A673 (cell line): ENCODE measurements at regions not wholly inside any gene's neighbourhood (a gene's known extent, or its start where the extent isn't known, plus 50 kb on each side); places are given as distances from the start of the nearest gene placed in this dataset.

Experiments used
- BruUV-seq: library from RNA; stranded (reverse); fragments of 400-500 nt; replicated peaks from 2 replicates; lab custom pipeline; 2021; lab: Mats Ljungman, UMichigan
- CTCF ChIA-PET: fragments of 300-600 bp; sonication (Branson Sonifier 250); formaldehyde crosslinking; loops from one replicate; lab custom pipeline; 2022; ENCODE audit warnings: antibody characterized with exemption; lab: Charles Lee
- POLR2A ChIA-PET: fragments of 300-600 bp; sonication (Branson Sonifier 250); formaldehyde crosslinking; loops from one replicate; lab custom pipeline; 2022; ENCODE audit warnings: antibody characterized with exemption; ENCODE audit not compliant: low non-redundant PET; lab: Charles Lee
- DNase-seq: peaks from one replicate; pipeline ENCODE4 v3.0.0-alpha.2; 2015; ENCODE audit warnings: low spot score
- H3K27ac ChIP-seq: fragments of 200-600 bp; sonication (generic); 2 replicates; pipeline ENCODE4 v1.5.1; 2016; ENCODE audit warnings: mixed run types, low read depth, mild to moderate bottlenecking, mixed read lengths, antibody characterized with exemption, low read length; ENCODE audit not compliant: poor library complexity, severe bottlenecking
- H3K27me3 ChIP-seq: fragments of 200-600 bp; sonication (generic); replicated peaks from 2 replicates; pipeline ENCODE4 v1.6.1; 2017; ENCODE audit warnings: mixed run types, low read depth, mild to moderate bottlenecking, mixed read lengths, antibody characterized with exemption, low read length; ENCODE audit not compliant: insufficient read depth, poor library complexity
- H3K36me3 ChIP-seq: fragments of 200-600 bp; sonication (generic); 2 replicates; pipeline ENCODE4 v1.6.1; 2016; ENCODE audit warnings: mixed run types, mild to moderate bottlenecking, mixed read lengths, antibody characterized with exemption, low read length; ENCODE audit not compliant: insufficient read depth, poor library complexity, severe bottlenecking
- H3K4me1 ChIP-seq: fragments of 200-600 bp; sonication (generic); 2 replicates; pipeline ENCODE4 v1.6.1; 2017; ENCODE audit warnings: mixed run types, mild to moderate bottlenecking, mixed read lengths, antibody characterized with exemption, low read length; ENCODE audit not compliant: insufficient read depth, poor library complexity, severe bottlenecking
- H3K4me3 ChIP-seq: fragments of 200-600 bp; sonication (generic); 2 replicates; pipeline ENCODE4 v1.5.1; 2016; ENCODE audit warnings: low read depth, mixed run types, mild to moderate bottlenecking, mixed read lengths, low read length; ENCODE audit not compliant: poor library complexity, severe bottlenecking
- H3K9me3 ChIP-seq: fragments of 200-600 bp; sonication (generic); 2 replicates; pipeline ENCODE4 v1.6.1; 2016; ENCODE audit warnings: mixed run types, low read depth, mild to moderate bottlenecking, mixed read lengths, antibody characterized with exemption, low read length; ENCODE audit not compliant: poor library complexity, severe bottlenecking
- EZH2 ChIP-seq: fragments of 200-600 bp; sonication (generic); IDR thresholded peaks from 2 replicates; pipeline ENCODE4 v1.6.1; 2017; ENCODE audit warnings: borderline replicate concordance, low read depth, mild to moderate bottlenecking, mixed read lengths, antibody characterized with exemption, low read length; ENCODE audit not compliant: poor library complexity, severe bottlenecking
- intact Hi-C: fragments of 100-400 bp; cut with micrococcal nuclease; formaldehyde crosslinking; loops from one replicate; pipeline ENCODE4 v1.10.0; 2022; ENCODE audit not compliant: unreplicated experiment
- TF ChIP-seq, protein P1 (sequence below): fragments of 300-800, 200-600 bp; sonication (generic); conservative IDR thresholded peaks from 2 replicates; pipeline ENCODE4 v1.5.1; 2017; ENCODE audit warnings: low read depth, mild to moderate bottlenecking, antibody characterized with exemption, low read length, moderate library complexity, mixed read lengths

DNA sequence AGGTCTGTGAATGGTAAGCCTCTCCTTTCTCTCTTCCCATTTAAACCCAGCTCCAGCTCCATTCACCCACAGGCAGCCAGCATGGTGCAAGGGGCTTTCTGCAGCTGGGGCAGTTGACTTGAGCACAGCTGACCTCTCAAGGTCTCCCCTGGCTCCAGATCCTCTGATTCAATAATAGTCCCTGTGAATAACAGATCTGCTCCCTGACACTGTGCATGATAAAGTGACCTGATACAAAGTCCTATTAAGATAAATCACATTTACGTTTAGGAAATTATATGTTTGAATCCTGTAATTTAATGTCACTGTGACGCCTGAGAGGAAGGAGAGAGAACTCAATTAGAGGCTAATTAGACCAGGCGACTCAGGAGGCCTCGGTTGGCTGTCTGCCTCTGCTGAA, 540.4 kb upstream of the CDH11 start:
- H3K4me1 ChIP-seq: peaks cover 59% of the 10 kb centered on the region
- H3K4me3 ChIP-seq: no peak overlapping the region
- no peak for TF ChIP-seq EZH2
- TF ChIP-seq, protein P1, sequence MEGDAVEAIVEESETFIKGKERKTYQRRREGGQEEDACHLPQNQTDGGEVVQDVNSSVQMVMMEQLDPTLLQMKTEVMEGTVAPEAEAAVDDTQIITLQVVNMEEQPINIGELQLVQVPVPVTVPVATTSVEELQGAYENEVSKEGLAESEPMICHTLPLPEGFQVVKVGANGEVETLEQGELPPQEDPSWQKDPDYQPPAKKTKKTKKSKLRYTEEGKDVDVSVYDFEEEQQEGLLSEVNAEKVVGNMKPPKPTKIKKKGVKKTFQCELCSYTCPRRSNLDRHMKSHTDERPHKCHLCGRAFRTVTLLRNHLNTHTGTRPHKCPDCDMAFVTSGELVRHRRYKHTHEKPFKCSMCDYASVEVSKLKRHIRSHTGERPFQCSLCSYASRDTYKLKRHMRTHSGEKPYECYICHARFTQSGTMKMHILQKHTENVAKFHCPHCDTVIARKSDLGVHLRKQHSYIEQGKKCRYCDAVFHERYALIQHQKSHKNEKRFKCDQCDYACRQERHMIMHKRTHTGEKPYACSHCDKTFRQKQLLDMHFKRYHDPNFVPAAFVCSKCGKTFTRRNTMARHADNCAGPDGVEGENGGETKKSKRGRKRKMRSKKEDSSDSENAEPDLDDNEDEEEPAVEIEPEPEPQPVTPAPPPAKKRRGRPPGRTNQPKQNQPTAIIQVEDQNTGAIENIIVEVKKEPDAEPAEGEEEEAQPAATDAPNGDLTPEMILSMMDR: no peak
- BruUV-seq: no TSS peak
- CTCF ChIA-PET: no interaction called here
- intact Hi-C loops: loop anchor here (10.0 kb wide), 1 partner anchor 537 kb away; the partner anchor contains the start of gene CDH11
- H3K36me3 ChIP-seq: no peaks in the 10 kb centered on the region
- no peak for DNase-seq
- no peaks in the 10 kb centered on the region for H3K27me3 ChIP-seq
- H3K9me3 ChIP-seq: no peaks in the 10 kb centered on the region
- POLR2A ChIA-PET: no interaction called here
- H3K27ac ChIP-seq: no peak overlapping the region

DNA sequence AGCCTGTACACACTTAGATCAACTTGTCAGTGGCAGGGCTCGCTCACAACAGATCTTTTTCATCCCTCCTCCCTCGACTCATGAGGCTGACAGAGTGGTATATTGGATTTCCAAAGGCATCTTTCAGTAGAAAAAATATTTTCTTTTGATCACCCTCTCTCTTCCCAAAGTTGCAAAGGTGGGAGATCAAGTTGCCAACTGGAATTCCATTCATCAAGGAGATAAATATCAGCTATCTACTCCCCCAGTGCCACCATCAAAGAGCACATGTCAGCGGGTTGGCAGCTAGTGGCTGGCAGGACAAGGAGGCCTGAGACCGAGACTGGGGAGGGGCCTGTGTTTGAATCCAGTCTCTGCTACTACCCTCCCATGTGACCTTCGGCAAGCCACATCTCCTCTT, 539.7 kb upstream of the CDH11 start:
- no peak for DNase-seq
- BruUV-seq: no TSS peak
- Histone ChIP-seq H3K27me3 (no peaks in the 10 kb centered on the region), H3K36me3 (no peaks in the 10 kb centered on the region), H3K4me1 (peaks cover 59% of the 10 kb centered on the region), H3K27ac (no peak overlapping the region), H3K9me3 (no peaks in the 10 kb centered on the region), H3K4me3 (no peak overlapping the region)
- ChIA-PET POLR2A (no interaction called here), CTCF (no interaction called here)
- intact Hi-C loops: loop anchor here (10.0 kb wide), 1 partner anchor 537 kb away; the partner anchor contains the start of gene CDH11
- no peak for TF ChIP-seq EZH2
- TF ChIP-seq, protein P1: no peak

- Histone ChIP-seq H3K27me3 (no peaks in the 10 kb centered on the region), H3K36me3 (no peaks in the 10 kb centered on the region), H3K27ac (no peak overlapping the region), H3K4me1 (peaks cover 59% of the 10 kb centered on the region), H3K4me3 (no peak overlapping the region), H3K9me3 (no peaks in the 10 kb centered on the region)
- ChIA-PET CTCF (no interaction called here), POLR2A (no interaction called here)
- TF ChIP-seq EZH2: no peak
- TF ChIP-seq, protein P1: no peak
- DNase-seq: no peak
- intact Hi-C loops: loop anchor here (10.0 kb wide), 1 partner anchor 536 kb away; the partner anchor contains the start of gene CDH11
- no TSS peak for BruUV-seq
Observed at GRCh38 chr16:65660390-65660789, 538.5 kb upstream of the CDH11 start.
